ENCODE measurements at regions not wholly inside any gene's neighbourhood (a gene's known extent, or its start where the extent isn't known, plus 50 kb on each side); places are given as distances from the start of the nearest gene placed in this dataset.

DNA sequence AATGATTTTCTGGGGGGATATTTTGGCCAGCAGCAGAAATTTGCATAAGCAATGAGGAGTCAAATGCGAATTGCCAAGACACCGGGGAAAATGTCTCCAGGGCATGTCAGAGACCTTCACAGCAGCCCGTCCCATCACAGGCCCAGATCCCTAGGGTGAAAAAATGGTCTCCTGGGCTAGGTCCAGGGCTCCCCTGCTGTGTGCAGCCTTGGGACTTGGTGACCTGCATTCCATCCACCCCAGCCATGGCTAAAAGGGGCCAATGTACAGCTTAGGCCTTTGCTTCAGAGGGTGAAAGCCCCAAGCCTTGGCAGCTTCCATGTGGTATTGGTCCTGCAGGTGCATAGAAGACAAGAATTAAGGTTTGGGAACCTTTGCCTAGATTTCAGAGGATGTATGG lies 534.5 kb upstream of the MEF2C start:
- TF ChIP-seq ZNF8 (CRISPR knock-in tag; IDR thresholded peaks at IDR 0.05) (no peak), SNAI2 (CRISPR knock-in tag; IDR thresholded peaks at IDR 0.05) (no peak), ZNF70 (CRISPR knock-in tag; IDR thresholded peaks at IDR 0.05) (no peak), GLIS3 (CRISPR knock-in tag; IDR thresholded peaks at IDR 0.05) (no peak), ZNF565 (CRISPR knock-in tag; conservative IDR thresholded peaks at IDR 0.05; ENCODE audit: low read depth) (no peak)
- TF ChIP-seq, protein P1, sequence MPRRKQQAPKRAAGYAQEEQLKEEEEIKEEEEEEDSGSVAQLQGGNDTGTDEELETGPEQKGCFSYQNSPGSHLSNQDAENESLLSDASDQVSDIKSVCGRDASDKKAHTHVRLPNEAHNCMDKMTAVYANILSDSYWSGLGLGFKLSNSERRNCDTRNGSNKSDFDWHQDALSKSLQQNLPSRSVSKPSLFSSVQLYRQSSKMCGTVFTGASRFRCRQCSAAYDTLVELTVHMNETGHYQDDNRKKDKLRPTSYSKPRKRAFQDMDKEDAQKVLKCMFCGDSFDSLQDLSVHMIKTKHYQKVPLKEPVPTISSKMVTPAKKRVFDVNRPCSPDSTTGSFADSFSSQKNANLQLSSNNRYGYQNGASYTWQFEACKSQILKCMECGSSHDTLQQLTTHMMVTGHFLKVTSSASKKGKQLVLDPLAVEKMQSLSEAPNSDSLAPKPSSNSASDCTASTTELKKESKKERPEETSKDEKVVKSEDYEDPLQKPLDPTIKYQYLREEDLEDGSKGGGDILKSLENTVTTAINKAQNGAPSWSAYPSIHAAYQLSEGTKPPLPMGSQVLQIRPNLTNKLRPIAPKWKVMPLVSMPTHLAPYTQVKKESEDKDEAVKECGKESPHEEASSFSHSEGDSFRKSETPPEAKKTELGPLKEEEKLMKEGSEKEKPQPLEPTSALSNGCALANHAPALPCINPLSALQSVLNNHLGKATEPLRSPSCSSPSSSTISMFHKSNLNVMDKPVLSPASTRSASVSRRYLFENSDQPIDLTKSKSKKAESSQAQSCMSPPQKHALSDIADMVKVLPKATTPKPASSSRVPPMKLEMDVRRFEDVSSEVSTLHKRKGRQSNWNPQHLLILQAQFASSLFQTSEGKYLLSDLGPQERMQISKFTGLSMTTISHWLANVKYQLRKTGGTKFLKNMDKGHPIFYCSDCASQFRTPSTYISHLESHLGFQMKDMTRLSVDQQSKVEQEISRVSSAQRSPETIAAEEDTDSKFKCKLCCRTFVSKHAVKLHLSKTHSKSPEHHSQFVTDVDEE (CRISPR knock-in tag; IDR thresholded peaks at IDR 0.05), result no peak
- TF ChIP-seq, protein P2, sequence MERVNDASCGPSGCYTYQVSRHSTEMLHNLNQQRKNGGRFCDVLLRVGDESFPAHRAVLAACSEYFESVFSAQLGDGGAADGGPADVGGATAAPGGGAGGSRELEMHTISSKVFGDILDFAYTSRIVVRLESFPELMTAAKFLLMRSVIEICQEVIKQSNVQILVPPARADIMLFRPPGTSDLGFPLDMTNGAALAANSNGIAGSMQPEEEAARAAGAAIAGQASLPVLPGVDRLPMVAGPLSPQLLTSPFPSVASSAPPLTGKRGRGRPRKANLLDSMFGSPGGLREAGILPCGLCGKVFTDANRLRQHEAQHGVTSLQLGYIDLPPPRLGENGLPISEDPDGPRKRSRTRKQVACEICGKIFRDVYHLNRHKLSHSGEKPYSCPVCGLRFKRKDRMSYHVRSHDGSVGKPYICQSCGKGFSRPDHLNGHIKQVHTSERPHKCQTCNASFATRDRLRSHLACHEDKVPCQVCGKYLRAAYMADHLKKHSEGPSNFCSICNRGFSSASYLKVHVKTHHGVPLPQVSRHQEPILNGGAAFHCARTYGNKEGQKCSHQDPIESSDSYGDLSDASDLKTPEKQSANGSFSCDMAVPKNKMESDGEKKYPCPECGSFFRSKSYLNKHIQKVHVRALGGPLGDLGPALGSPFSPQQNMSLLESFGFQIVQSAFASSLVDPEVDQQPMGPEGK (CRISPR knock-in tag; IDR thresholded peaks at IDR 0.05; ENCODE audit: borderline replicate concordance), result no peak
- ATAC-seq, result no peak

DNA sequence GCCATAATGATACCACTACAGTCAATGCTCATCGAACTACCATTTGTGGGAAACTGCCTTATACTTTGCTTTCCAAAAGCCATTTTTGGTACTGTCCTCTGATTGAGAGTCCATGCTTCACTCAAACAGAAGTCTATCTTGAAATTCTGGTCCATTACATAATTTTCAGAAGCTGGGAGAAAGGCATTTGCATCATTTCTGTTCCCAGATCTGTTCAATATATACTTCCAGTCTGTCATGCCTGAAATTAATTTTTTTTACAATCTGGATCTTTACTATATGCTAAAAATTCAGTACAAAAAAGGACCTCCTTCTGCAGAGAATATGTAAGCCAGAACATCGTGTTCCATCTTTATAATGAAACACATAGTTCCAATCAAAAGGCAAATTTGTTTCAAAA lies 528.9 kb upstream of the MEF2C start:
- ATAC-seq, result no peak
- TF ChIP-seq PPARA (CRISPR knock-in tag; IDR thresholded peaks at IDR 0.05; ENCODE audit: borderline replicate concordance) (no peak), SNAI2 (CRISPR knock-in tag; IDR thresholded peaks at IDR 0.05) (no peak), ZFP3 (CRISPR knock-in tag; IDR thresholded peaks at IDR 0.05) (no peak), CSDC2 (CRISPR knock-in tag; IDR thresholded peaks at IDR 0.05) (no peak), ZNF565 (CRISPR knock-in tag; conservative IDR thresholded peaks at IDR 0.05; ENCODE audit: low read depth) (no peak)

DNA sequence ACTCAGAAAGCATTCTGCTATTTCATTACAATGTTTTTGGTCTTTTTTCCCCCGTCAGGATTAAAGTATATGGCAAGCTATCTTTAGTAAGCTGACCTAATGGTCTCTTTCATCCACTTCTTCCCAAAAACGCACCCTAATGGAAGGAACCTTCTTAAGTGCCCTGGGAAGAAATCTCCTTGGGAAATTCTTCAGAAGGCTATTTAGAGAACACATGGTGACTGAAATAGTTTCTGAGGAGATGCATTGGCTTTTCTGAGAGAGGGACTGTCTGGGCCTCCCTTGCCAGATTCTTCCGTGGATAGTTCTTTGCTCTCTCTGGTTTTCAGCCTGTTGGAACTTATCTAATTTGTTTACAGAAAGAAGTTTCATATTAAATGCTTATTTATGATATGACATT lies 524.1 kb upstream of the MEF2C start:
- TF ChIP-seq, protein P3, sequence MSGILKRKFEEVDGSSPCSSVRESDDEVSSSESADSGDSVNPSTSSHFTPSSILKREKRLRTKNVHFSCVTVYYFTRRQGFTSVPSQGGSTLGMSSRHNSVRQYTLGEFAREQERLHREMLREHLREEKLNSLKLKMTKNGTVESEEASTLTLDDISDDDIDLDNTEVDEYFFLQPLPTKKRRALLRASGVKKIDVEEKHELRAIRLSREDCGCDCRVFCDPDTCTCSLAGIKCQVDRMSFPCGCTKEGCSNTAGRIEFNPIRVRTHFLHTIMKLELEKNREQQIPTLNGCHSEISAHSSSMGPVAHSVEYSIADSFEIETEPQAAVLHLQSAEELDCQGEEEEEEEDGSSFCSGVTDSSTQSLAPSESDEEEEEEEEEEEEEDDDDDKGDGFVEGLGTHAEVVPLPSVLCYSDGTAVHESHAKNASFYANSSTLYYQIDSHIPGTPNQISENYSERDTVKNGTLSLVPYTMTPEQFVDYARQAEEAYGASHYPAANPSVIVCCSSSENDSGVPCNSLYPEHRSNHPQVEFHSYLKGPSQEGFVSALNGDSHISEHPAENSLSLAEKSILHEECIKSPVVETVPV (CRISPR knock-in tag; IDR thresholded peaks at IDR 0.05), result no peak
- TF ChIP-seq TCF4 (CRISPR knock-in tag; IDR thresholded peaks at IDR 0.05; ENCODE audit: borderline replicate concordance) (no peak), BACH2 (CRISPR knock-in tag; IDR thresholded peaks at IDR 0.05; ENCODE audit: borderline replicate concordance) (no peak), TOX (CRISPR knock-in tag; IDR thresholded peaks at IDR 0.05; ENCODE audit: borderline replicate concordance) (no peak), ZNF8 (CRISPR knock-in tag; IDR thresholded peaks at IDR 0.05) (no peak), GLIS3 (CRISPR knock-in tag; IDR thresholded peaks at IDR 0.05) (no peak)
- ATAC-seq, result no peak

DNA sequence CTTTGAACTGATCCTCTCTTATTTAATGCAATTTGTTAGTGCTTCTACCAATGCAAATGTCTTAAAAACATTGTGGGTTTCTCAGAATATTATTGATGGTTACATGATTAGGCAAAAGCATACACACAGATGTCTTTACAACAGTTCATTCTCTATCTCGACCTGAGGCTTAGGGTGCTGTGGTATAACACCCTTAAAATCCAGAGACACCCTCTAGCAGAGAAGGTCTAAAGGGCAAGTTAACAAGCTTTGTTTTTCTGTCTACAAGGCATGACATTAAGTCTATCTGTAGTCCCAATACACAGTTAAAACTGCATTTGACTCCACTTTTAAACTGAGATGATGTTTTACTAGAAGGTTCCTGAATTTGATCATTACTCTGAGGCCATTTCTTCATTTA lies 518.7 kb upstream of the MEF2C start:
- no peak for ATAC-seq
- TF ChIP-seq GLIS3 (CRISPR knock-in tag; IDR thresholded peaks at IDR 0.05), result no peak
- TF ChIP-seq ESRRG (CRISPR knock-in tag; IDR thresholded peaks at IDR 0.05), result no peak
- no peak for TF ChIP-seq TOX (CRISPR knock-in tag; IDR thresholded peaks at IDR 0.05; ENCODE audit: borderline replicate concordance)
- TF ChIP-seq ZNF565 (CRISPR knock-in tag; conservative IDR thresholded peaks at IDR 0.05; ENCODE audit: low read depth), result no peak
- TF ChIP-seq, protein P3 (CRISPR knock-in tag; IDR thresholded peaks at IDR 0.05), result no peak
- TF ChIP-seq ZNF8 (CRISPR knock-in tag; IDR thresholded peaks at IDR 0.05), result no peak
- no peak for TF ChIP-seq RARB (CRISPR knock-in tag; IDR thresholded peaks at IDR 0.05)

DNA sequence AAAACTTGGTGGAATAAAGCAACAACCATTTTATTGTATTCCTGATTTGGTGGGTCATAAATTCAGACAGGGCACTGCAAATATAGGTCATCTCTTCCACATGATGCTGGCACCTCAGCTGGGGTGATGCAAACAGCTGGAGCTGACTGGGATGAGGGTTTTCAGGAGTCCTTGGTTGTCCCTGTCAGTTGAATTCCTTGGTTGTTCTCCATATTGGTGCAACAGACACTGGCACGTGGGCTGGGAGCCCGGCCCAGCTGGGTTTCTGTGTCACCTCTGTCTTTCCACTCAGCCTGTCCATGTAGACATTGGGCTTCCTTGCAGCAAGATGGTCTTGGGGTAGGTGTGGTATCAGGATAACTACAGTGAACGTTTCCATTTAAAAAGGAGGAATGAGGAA lies 518.0 kb upstream of the MEF2C start:
- ATAC-seq, result no peak

More for the DNA sequence above, 518.0 kb upstream of the MEF2C start:
- TF ChIP-seq, protein P4, sequence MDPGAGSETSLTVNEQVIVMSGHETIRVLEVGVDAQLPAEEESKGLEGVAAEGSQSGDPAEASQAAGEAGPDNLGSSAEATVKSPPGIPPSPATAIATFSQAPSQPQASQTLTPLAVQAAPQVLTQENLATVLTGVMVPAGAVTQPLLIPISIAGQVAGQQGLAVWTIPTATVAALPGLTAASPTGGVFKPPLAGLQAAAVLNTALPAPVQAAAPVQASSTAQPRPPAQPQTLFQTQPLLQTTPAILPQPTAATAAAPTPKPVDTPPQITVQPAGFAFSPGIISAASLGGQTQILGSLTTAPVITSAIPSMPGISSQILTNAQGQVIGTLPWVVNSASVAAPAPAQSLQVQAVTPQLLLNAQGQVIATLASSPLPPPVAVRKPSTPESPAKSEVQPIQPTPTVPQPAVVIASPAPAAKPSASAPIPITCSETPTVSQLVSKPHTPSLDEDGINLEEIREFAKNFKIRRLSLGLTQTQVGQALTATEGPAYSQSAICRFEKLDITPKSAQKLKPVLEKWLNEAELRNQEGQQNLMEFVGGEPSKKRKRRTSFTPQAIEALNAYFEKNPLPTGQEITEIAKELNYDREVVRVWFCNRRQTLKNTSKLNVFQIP (CRISPR knock-in tag; IDR thresholded peaks at IDR 0.05; ENCODE audit: borderline replicate concordance, low read depth), result no peak
- no peak for TF ChIP-seq ZNF8 (CRISPR knock-in tag; IDR thresholded peaks at IDR 0.05)
- no peak for TF ChIP-seq ARNTL (CRISPR knock-in tag; IDR thresholded peaks at IDR 0.05; ENCODE audit: borderline replicate concordance, low read depth)
- TF ChIP-seq TOX (CRISPR knock-in tag; IDR thresholded peaks at IDR 0.05; ENCODE audit: borderline replicate concordance), result no peak
- no peak for TF ChIP-seq ESRRG (CRISPR knock-in tag; IDR thresholded peaks at IDR 0.05)
